ENCODE measurements at regions not wholly inside any gene's neighbourhood (a gene's known extent, or its start where the extent isn't known, plus 50 kb on each side); places are given as distances from the start of the nearest gene placed in this dataset.
A peak's percentile ranks its signal among the peaks of the same experiment; 100 is the strongest.
"Not testable (repeated sequence)": the region's sequence is repeated elsewhere in the genome, so short reads cannot be mapped to it uniquely, and the experiment has no call there.

- TF ChIP-seq, protein P1, sequence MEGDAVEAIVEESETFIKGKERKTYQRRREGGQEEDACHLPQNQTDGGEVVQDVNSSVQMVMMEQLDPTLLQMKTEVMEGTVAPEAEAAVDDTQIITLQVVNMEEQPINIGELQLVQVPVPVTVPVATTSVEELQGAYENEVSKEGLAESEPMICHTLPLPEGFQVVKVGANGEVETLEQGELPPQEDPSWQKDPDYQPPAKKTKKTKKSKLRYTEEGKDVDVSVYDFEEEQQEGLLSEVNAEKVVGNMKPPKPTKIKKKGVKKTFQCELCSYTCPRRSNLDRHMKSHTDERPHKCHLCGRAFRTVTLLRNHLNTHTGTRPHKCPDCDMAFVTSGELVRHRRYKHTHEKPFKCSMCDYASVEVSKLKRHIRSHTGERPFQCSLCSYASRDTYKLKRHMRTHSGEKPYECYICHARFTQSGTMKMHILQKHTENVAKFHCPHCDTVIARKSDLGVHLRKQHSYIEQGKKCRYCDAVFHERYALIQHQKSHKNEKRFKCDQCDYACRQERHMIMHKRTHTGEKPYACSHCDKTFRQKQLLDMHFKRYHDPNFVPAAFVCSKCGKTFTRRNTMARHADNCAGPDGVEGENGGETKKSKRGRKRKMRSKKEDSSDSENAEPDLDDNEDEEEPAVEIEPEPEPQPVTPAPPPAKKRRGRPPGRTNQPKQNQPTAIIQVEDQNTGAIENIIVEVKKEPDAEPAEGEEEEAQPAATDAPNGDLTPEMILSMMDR (IDR thresholded peaks at IDR 0.05; ENCODE audit: insufficient read depth, low read length, poor library complexity, severe bottlenecking), result no peak
These were observed 97.9 kb upstream of the MARK1 start for GRCh38 chr1:220430059-220430458.

DNA sequence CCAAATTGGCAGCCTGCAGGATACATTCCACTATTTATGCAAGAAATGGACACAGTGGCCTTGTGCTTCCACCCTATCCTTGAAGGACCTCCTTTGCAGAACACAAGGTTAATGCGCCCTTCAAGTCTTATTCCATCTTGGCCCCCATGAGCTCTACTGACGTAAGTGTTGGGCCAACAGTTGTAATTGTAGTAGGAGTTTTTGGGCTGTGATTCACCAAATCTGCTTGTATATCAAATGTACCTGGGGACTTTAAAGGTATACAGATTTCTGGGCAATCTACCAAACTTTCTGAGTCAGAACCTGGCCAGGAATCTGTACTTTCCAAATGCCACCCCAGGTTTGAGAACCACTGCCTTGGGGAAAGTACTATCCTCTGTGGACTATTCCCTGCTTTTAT, 100.9 kb upstream of the MARK1 start:
- H3K4me3 ChIP-seq (ENCODE audit: low read depth, low read length), result no peak overlapping the region
- H3K36me3 ChIP-seq (ENCODE audit: control insufficient read depth, insufficient read depth, low read length), result no peaks in the 10 kb centered on the region
- TF ChIP-seq, protein P1 (IDR thresholded peaks at IDR 0.05; ENCODE audit: insufficient read depth, low read length, poor library complexity, severe bottlenecking), result no peak
- no peak for DNase-seq (ENCODE audit: low read depth)
- H3K27me3 ChIP-seq (ENCODE audit: control insufficient read depth, insufficient read depth, low read length), result no peaks in the 10 kb centered on the region

More at GRCh38 chr1:220430059-220430458, 97.9 kb upstream of the MARK1 start:
- DNase-seq (ENCODE audit: low read depth), result peak; percentile 28
- no peaks in the 10 kb centered on the region for H3K36me3 ChIP-seq (ENCODE audit: control insufficient read depth, insufficient read depth, low read length)
- H3K27me3 ChIP-seq (ENCODE audit: control insufficient read depth, insufficient read depth, low read length), result no peaks in the 10 kb centered on the region
- no peak overlapping the region for H3K4me3 ChIP-seq (ENCODE audit: low read depth, low read length)

- no peak for DNase-seq (ENCODE audit: low read depth)
- TF ChIP-seq, protein P1 (IDR thresholded peaks at IDR 0.05; ENCODE audit: insufficient read depth, low read length, poor library complexity, severe bottlenecking), result no peak
- no peaks in the 10 kb centered on the region for H3K36me3 ChIP-seq (ENCODE audit: control insufficient read depth, insufficient read depth, low read length)
- no peak overlapping the region for H3K4me3 ChIP-seq (ENCODE audit: low read depth, low read length)
- no peaks in the 10 kb centered on the region for H3K27me3 ChIP-seq (ENCODE audit: control insufficient read depth, insufficient read depth, low read length)
These were observed 102.1 kb upstream of the MARK1 start for GRCh38 chr1:220425852-220426251.

DNA sequence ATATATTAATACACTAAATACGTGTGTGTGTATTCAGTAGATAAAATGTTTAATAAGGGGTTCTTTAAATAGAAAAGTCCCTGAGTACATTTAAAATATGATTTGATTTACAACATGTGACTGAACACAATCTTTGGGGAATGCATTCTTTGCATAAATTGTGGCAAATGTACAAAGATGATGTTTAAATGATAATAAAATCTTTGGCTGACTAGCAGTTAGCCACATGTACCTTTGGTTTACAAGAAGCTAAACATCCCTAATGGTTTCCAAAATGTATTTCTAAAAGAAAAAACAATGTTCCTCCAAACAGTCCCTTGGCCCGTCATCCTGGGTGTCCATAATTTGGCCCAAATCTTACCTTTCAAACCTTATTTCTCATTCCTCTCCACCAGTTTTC, 106.4 kb upstream of the MARK1 start:
- Histone ChIP-seq H3K36me3 (ENCODE audit: control insufficient read depth, insufficient read depth, low read length) (no peaks in the 10 kb centered on the region), H3K27me3 (ENCODE audit: control insufficient read depth, insufficient read depth, low read length) (no peaks in the 10 kb centered on the region), H3K4me3 (ENCODE audit: low read depth, low read length) (no peak overlapping the region)
- TF ChIP-seq, protein P1 (IDR thresholded peaks at IDR 0.05; ENCODE audit: insufficient read depth, low read length, poor library complexity, severe bottlenecking), result no peak
- no peak for DNase-seq (ENCODE audit: low read depth)

DNA sequence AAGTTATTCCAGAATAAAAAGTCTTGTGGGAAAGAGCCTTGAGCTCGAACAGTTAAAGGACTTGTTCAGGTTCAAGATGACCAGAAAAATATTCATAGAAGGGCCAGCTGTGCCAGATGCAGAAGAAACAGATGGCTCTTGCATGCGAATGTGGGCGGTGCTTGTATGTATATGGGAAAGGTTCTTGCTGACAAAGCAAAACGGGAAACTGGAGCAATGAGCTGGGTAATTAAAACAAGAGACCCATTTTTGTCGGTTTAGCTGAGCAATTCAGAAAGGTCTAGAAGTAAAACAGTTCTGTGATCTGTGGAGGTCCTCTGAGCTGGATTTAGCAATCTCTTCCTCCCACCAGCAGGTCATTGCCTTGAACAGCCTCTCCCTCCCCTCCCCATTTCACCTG, 107.2 kb upstream of the MARK1 start:
- no peaks in the 10 kb centered on the region for H3K27me3 ChIP-seq (ENCODE audit: control insufficient read depth, insufficient read depth, low read length)
- no peak for DNase-seq (ENCODE audit: low read depth)
- TF ChIP-seq, protein P1 (IDR thresholded peaks at IDR 0.05; ENCODE audit: insufficient read depth, low read length, poor library complexity, severe bottlenecking), result no peak
- H3K4me3 ChIP-seq (ENCODE audit: low read depth, low read length), result no peak overlapping the region
- H3K36me3 ChIP-seq (ENCODE audit: control insufficient read depth, insufficient read depth, low read length), result no peaks in the 10 kb centered on the region

DNA sequence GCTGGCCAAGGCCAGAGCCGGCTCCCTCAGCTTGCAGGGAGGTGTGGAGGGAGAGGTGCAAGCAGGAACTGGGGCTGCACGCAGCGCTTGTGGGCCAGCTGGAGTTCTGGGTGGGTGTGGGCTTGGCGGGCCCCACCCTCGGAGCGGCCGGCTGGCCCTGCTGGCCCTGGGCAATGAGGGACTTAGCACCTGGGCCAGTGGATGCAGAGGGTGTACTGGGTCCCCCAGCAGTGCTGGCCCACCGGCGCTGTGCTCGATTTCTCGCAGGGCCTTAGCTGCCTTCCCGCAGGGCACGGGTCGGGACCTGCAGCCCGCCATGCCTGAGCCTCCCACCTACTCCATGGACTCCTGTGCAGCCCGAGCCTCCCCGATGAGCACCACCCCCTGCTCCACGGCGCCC, 115.6 kb upstream of the MARK1 start:
- H3K27me3 ChIP-seq (ENCODE audit: control insufficient read depth, insufficient read depth, low read length); DNase-seq (ENCODE audit: low read depth); H3K4me3 ChIP-seq (ENCODE audit: low read depth, low read length); H3K36me3 ChIP-seq (ENCODE audit: control insufficient read depth, insufficient read depth, low read length): not testable (repeated sequence)

All from kidney epithelial cell (primary cell).